T-cell (primary cell): ENCODE measurements at regions not wholly inside any gene's neighbourhood (a gene's known extent, or its start where the extent isn't known, plus 50 kb on each side); places are given as distances from the start of the nearest gene placed in this dataset.

ENCODE experiments used
- ATAC-seq, 4 experiments: fragments of 200-7000 bp in 3 of 4; fragments of 150-1000 bp in 1 of 4; cut with Tn5 transposase; replicated peaks in 1 of 4; 1 replicate in 3 of 4; 2 replicates in 1 of 4; pipeline ENCODE4 v1.10.0; 2021; ENCODE audit warnings: moderate library complexity in 3 of 4, mild to moderate bottlenecking in 2 of 4, moderate number of reproducible peaks in 1 of 4
- CTCF ChIA-PET, 2 donors: fragments of 300-600 bp; sonication (Branson Sonifier 250); formaldehyde crosslinking; loops; one replicate each; lab custom pipeline; 2022; ENCODE audit warnings: antibody characterized with exemption in 2 of 2; lab: Charles Lee
- POLR2A ChIA-PET, 2 donors: fragments of 300-600 bp; sonication (Branson Sonifier 250); formaldehyde crosslinking; loops; one replicate each; lab custom pipeline; 2022; ENCODE audit warnings: antibody characterized with exemption in 2 of 2; lab: Charles Lee
- DNase-seq, 35 experiments: peaks; one replicate each; pipeline versions ENCODE4 v3.0.0 to v3.0.0-alpha.2; 2013 to 2023
- H3K27ac ChIP-seq: one replicate; pipeline ENCODE4 v1.5.1; 2013; ENCODE audit warnings: low read length
- H3K27me3 ChIP-seq, 2 experiments: replicated peaks in 1 of 2; 1 replicate in 1 of 2; 2 replicates in 1 of 2; pipeline versions ENCODE4 v1.6.1 to v1.7.0; 2013; ENCODE audit warnings: low read length in 1 of 2, mixed read lengths in 1 of 2; ENCODE audit not compliant: control insufficient read depth in 2 of 2, insufficient read depth in 2 of 2; ENCODE audit errors: extremely low read depth in 1 of 2
- H3K36me3 ChIP-seq, 2 donors: 1 replicate in 1 of 2; 2 replicates in 1 of 2; pipeline versions ENCODE4 v1.6.1 to v1.7.0; 2013; ENCODE audit warnings: low read length in 1 of 2; ENCODE audit not compliant: control insufficient read depth in 2 of 2, insufficient read depth in 1 of 2; ENCODE audit errors: extremely low read depth in 1 of 2
- H3K4me1 ChIP-seq, 2 experiments: 1 replicate in 1 of 2; 2 replicates in 1 of 2; pipeline versions ENCODE4 v1.6.1 to v1.7.0; 2013; ENCODE audit warnings: low read length in 2 of 2, mixed read lengths in 1 of 2; ENCODE audit not compliant: insufficient read depth in 2 of 2, control insufficient read depth in 1 of 2; ENCODE audit errors: extremely low read depth in 1 of 2
- H3K4me3 ChIP-seq, 2 donors: 1 replicate in 1 of 2; 2 replicates in 1 of 2; pipeline versions ENCODE4 v1.5.1 to v1.7.0; 2013; ENCODE audit warnings: mild to moderate bottlenecking in 2 of 2, low read length in 1 of 2, moderate library complexity in 1 of 2; ENCODE audit not compliant: control insufficient read depth in 1 of 2; ENCODE audit errors: extremely low read depth in 1 of 2
- H3K9me3 ChIP-seq: 2 replicates; pipeline ENCODE4 v1.7.0; 2013
- H3K27ac Mint-ChIP-seq, 2 donors: one replicate each; pipeline ENCODE4 v1.8.0; 2020 to 2021; ENCODE audit warnings: mild to moderate bottlenecking in 2 of 2, mixed read lengths in 2 of 2
- H3K27me3 Mint-ChIP-seq, 2 donors: one replicate each; pipeline ENCODE4 v1.8.0; 2021 to 2022; ENCODE audit warnings: mixed read lengths in 2 of 2
- H3K36me3 Mint-ChIP-seq: one replicate; pipeline ENCODE4 v1.8.0; 2021; ENCODE audit warnings: mixed read lengths
- H3K4me1 Mint-ChIP-seq, 3 donors: one replicate each; pipeline ENCODE4 v1.8.0; 2020 to 2022; ENCODE audit warnings: mixed read lengths in 3 of 3, mild to moderate bottlenecking in 1 of 3
- H3K4me3 Mint-ChIP-seq, 3 donors: one replicate each; pipeline ENCODE4 v1.8.0; 2020 to 2022; ENCODE audit warnings: mild to moderate bottlenecking in 3 of 3, mixed read lengths in 3 of 3, moderate library complexity in 3 of 3
- H3K9me3 Mint-ChIP-seq, 3 donors: one replicate each; pipeline ENCODE4 v1.8.0; 2020 to 2022; ENCODE audit warnings: mixed read lengths in 3 of 3
- WGBS: methylation state at CpG from one replicate; pipeline ENCODE4 v1.1.5; 2013; ENCODE audit warnings: missing lambda C conversion rate; ENCODE audit not compliant: insufficient coverage; 5-methylcytosine and 5-hydroxymethylcytosine counted together

DNA sequence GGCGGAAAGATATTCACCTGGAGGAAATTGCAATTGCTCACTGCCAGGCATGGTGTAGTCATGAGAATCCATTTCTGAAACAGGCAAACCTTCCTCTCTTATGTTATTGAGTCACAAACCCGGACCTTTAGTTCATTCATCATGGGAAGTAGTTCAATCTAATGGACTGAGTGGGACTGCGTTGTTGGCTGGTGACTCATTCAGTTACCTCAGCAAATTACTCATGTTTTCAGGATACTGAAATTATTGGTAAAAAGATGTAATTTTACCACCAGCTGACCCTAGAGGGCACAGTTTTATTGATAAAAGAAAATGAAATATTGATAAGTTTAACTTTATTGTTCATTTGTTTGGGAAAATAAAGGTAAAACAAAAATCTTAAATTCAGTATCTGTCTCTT, 1194.4 kb upstream of the SORCS1 start:
- Histone ChIP-seq H3K27ac (no peak overlapping the region), H3K36me3 (no peaks in the 10 kb centered on the region), H3K9me3 (no peaks in the 10 kb centered on the region), H3K27me3 (no peaks in the 10 kb centered on the region), H3K4me1 (no peaks in the 10 kb centered on the region), H3K4me3 (no peak overlapping the region)
- Mint-ChIP-seq H3K27ac (no peak overlapping the region), H3K36me3 (no peaks in the 10 kb centered on the region), H3K27me3 (no peaks in the 10 kb centered on the region), H3K9me3 (peaks cover 7 to 23% (median 17%) of the 10 kb centered on the region in 3 donors), H3K4me1 (no peaks in the 10 kb centered on the region), H3K4me3 (no peak overlapping the region)
- ATAC-seq (no peak), DNase-seq (no peak)
- CTCF ChIA-PET: no interaction called here
- POLR2A ChIA-PET: no interaction called here
- WGBS: no CpG with 5 or more reads among the region's 3 CpGs

DNA sequence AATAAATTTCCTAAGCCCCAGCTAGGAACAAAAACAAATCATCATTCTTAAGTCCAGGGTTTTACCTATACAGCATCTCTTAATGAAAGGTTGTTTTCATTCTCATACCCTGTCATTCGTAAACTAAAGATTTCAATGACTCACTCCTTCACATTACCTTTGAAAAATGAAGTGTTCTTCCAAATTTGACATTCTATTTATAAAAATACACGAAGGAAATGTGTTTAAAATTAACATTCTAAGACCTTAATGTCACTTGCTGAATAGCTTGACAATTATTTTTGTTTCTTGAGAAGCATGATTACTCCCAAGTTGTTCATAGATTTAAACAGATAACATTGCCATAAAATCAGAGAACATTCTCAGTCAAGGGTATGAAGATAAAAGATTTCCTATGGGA, 1188.3 kb upstream of the SORCS1 start:
- no peaks in the 10 kb centered on the region for H3K4me1 Mint-ChIP-seq
- H3K4me3 Mint-ChIP-seq: no peak overlapping the region
- Histone ChIP-seq H3K36me3 (no peaks in the 10 kb centered on the region), H3K4me1 (no peaks in the 10 kb centered on the region), H3K9me3 (no peaks in the 10 kb centered on the region), H3K27ac (no peak overlapping the region), H3K27me3 (no peaks in the 10 kb centered on the region), H3K4me3 (no peak overlapping the region)
- DNase-seq: no peak
- WGBS: no CpG with 5 or more reads among the region's 2 CpGs
- no peaks in the 10 kb centered on the region for H3K36me3 Mint-ChIP-seq
- H3K9me3 Mint-ChIP-seq: peaks cover 12 to 14% (median 14%) of the 10 kb centered on the region in 3 donors
- ATAC-seq: no peak
- CTCF ChIA-PET: interaction anchor here in 1 of 2 donors (0.8 kb wide), 1 partner anchor 759 kb away, joined by 12 read pairs; no protein-coding TSS in a partner anchor
- H3K27ac Mint-ChIP-seq: no peak overlapping the region
- H3K27me3 Mint-ChIP-seq: no peaks in the 10 kb centered on the region
- POLR2A ChIA-PET: no interaction called here

DNA sequence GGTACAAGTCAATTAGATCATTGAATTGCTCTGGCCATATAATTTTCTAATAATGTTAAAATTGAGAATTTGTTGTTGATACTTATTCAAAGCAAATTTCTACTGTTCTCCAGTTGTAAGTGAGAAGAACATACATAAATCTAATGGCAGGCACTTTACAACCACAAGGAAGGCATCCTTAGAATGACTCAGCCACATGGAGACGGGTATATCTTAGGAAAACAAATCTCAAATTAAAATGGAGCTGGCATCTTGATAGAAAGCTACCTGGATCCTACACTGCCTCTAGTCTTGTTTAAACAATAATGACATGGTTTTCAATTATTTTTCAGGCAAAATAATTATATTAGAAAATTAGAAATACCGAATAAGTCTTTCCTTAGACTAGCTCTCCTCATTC, 1183.7 kb upstream of the SORCS1 start:
- POLR2A ChIA-PET: no interaction called here
- DNase-seq: no peak
- no peaks in the 10 kb centered on the region for H3K4me1 ChIP-seq
- Mint-ChIP-seq H3K27ac (no peak overlapping the region), H3K4me3 (no peak overlapping the region), H3K36me3 (no peaks in the 10 kb centered on the region), H3K9me3 (peaks cover 5 to 18% (median 5%) of the 10 kb centered on the region in 3 donors), H3K4me1 (no peaks in the 10 kb centered on the region), H3K27me3 (no peaks in the 10 kb centered on the region)
- no peaks in the 10 kb centered on the region for H3K27me3 ChIP-seq
- CTCF ChIA-PET: no interaction called here
- no peak for ATAC-seq
- no peak overlapping the region for H3K27ac ChIP-seq
- H3K9me3 ChIP-seq: no peaks in the 10 kb centered on the region
- no peak overlapping the region for H3K4me3 ChIP-seq
- H3K36me3 ChIP-seq: no peaks in the 10 kb centered on the region
- no CpG with 5 or more reads among the region's 2 CpGs for WGBS

DNA sequence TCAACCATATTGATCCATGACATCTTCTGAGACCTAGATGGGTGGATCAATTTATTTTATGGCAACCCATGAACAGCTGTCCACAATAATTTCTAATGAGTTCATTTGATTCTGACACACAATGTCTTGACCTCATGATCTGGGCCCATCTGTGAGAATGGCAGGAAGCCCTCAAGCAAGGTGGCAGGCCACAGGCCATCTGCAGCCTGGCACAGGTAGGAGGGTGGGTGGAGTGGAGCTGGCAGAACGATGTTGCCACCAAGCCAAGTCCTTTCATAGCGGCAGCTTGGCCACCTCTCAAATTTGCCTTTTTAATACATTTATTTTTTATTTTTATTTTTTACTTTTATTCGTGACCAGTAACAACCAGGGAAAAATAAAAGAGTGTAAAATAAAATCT, 1181.6 kb upstream of the SORCS1 start:
- H3K4me1 Mint-ChIP-seq: no peaks in the 10 kb centered on the region
- no peak overlapping the region for H3K27ac Mint-ChIP-seq
- Histone ChIP-seq H3K4me3 (no peak overlapping the region), H3K4me1 (no peaks in the 10 kb centered on the region), H3K9me3 (no peaks in the 10 kb centered on the region), H3K27ac (no peak overlapping the region), H3K36me3 (no peaks in the 10 kb centered on the region), H3K27me3 (no peaks in the 10 kb centered on the region)
- H3K36me3 Mint-ChIP-seq: no peaks in the 10 kb centered on the region
- CTCF ChIA-PET: no interaction called here
- DNase-seq (no peak), ATAC-seq (no peak)
- H3K9me3 Mint-ChIP-seq: peaks cover 5 to 23% (median 9%) of the 10 kb centered on the region in 3 donors
- POLR2A ChIA-PET: no interaction called here
- WGBS: no CpG with 5 or more reads among the region's 3 CpGs
- H3K27me3 Mint-ChIP-seq: no peaks in the 10 kb centered on the region
- no peak overlapping the region for H3K4me3 Mint-ChIP-seq

DNA sequence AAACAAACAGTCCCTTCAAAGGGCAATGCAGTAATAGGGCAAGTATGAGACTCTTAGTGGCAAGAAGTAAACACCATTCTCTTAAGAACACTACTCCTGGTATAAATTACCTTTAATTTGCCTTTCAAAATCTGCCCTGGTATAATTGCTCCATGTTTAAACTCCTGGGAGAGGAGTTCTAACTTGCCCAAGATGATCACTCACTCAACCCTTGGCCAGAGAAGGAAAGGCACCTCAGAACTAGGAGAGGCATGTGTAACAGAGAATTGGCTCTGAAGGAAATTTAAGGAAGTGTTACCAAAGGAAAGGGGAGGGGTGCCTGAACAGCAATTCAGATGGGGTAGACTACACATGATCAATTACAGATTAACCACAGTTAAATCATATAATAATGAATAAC, 1173.6 kb upstream of the SORCS1 start:
- no peak overlapping the region for H3K4me3 ChIP-seq
- peaks cover 9 to 24% (median 14%) of the 10 kb centered on the region in 3 donors for H3K9me3 Mint-ChIP-seq
- no peaks in the 10 kb centered on the region for H3K4me1 ChIP-seq
- POLR2A ChIA-PET: no interaction called here
- DNase-seq (no peak), ATAC-seq (no peak)
- H3K4me3 Mint-ChIP-seq: no peak overlapping the region
- H3K36me3 Mint-ChIP-seq: no peaks in the 10 kb centered on the region
- H3K27me3 ChIP-seq: no peaks in the 10 kb centered on the region
- H3K27me3 Mint-ChIP-seq: no peaks in the 10 kb centered on the region
- H3K27ac Mint-ChIP-seq: no peak overlapping the region
- H3K4me1 Mint-ChIP-seq: no peaks in the 10 kb centered on the region
- H3K9me3 ChIP-seq: no peaks in the 10 kb centered on the region
- CTCF ChIA-PET: no interaction called here
- no peaks in the 10 kb centered on the region for H3K36me3 ChIP-seq
- H3K27ac ChIP-seq: no peak overlapping the region

DNA sequence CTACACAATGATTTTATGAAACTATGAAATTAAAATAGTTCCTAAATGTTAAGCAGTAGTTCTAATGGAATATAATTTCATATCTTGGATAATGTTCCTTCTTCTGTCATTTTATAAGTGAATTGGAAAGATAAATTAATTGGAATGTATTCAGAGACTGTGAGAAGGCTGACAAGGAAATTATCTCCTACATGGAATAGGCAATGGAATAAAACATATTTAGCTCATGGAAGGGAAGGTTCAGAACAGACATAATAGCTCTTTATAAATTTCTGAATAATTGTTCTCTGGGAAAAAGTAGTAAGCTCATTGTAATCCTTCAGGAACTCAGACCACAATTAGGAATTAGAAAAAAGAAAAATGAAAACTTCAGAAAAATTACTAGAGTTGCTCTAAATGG, 1172.3 kb upstream of the SORCS1 start:
- Histone ChIP-seq H3K27ac (no peak overlapping the region), H3K27me3 (no peaks in the 10 kb centered on the region), H3K4me3 (no peak overlapping the region), H3K4me1 (no peaks in the 10 kb centered on the region), H3K9me3 (no peaks in the 10 kb centered on the region), H3K36me3 (no peaks in the 10 kb centered on the region)
- no peak overlapping the region for H3K4me3 Mint-ChIP-seq
- H3K4me1 Mint-ChIP-seq: no peaks in the 10 kb centered on the region
- ChIA-PET POLR2A (no interaction called here), CTCF (no interaction called here)
- H3K9me3 Mint-ChIP-seq: peaks cover 8 to 23% (median 14%) of the 10 kb centered on the region in 3 donors
- DNase-seq: no peak
- no peaks in the 10 kb centered on the region for H3K36me3 Mint-ChIP-seq
- ATAC-seq: no peak
- no peak overlapping the region for H3K27ac Mint-ChIP-seq
- no peaks in the 10 kb centered on the region for H3K27me3 Mint-ChIP-seq

DNA sequence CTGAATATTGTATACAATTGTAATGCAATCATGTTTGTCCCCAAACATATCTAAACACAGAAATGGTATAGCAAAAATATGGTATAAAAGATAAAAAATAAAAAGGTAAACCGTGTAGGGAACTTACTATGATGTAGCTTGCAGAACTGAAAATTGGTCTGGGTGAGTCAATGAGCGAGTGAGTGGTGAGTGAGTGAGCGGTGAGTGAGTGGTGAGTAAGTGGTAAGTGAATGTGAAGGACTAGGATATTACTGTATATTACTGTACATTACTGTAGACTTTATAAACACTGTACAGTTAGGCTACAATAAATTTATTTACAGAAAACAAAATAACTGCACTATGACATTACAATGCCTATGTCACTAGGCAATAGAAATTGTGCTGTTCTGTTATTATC, 1163.2 kb upstream of the SORCS1 start:
- POLR2A ChIA-PET: no interaction called here
- ATAC-seq: no peak
- Mint-ChIP-seq H3K4me3 (no peak overlapping the region), H3K9me3 (peaks cover 6 to 12% (median 8%) of the 10 kb centered on the region in 3 donors), H3K27me3 (no peaks in the 10 kb centered on the region), H3K36me3 (no peaks in the 10 kb centered on the region), H3K27ac (no peak overlapping the region), H3K4me1 (no peaks in the 10 kb centered on the region)
- no peaks in the 10 kb centered on the region for H3K36me3 ChIP-seq
- H3K27ac ChIP-seq: no peak overlapping the region
- no peak for DNase-seq
- H3K27me3 ChIP-seq: no peaks in the 10 kb centered on the region
- H3K9me3 ChIP-seq: no peaks in the 10 kb centered on the region
- no peaks in the 10 kb centered on the region for H3K4me1 ChIP-seq
- CTCF ChIA-PET: no interaction called here
- no peak overlapping the region for H3K4me3 ChIP-seq
- no CpG with 5 or more reads among the region's 3 CpGs for WGBS
